IMR-90 (cell line): ENCODE measurements at regions not wholly inside any gene's neighbourhood (a gene's known extent, or its start where the extent isn't known, plus 50 kb on each side); places are given as distances from the start of the nearest gene placed in this dataset.

Experiments
- BHLHE40 ChIP-seq: fragments of 150-350 bp; IDR thresholded peaks from 2 replicates; pipeline ENCODE4 v1.6.1; 2016; ENCODE audit warnings: mild to moderate bottlenecking, low read depth, low read length
- CEBPB ChIP-seq: IDR thresholded peaks from 2 replicates; pipeline ENCODE4 v1.6.1; 2012; ENCODE audit warnings: low read depth, low read length, improper control_type of control experiment
- CHD1 ChIP-seq: IDR thresholded peaks from 2 replicates; pipeline ENCODE4 v1.6.1; 2012; ENCODE audit warnings: low read depth, low read length, improper control_type of control experiment
- CTCF ChIP-seq: conservative IDR thresholded peaks from 2 replicates; pipeline ENCODE4 v1.5.1; 2012; ENCODE audit warnings: mild to moderate bottlenecking, low read depth, low read length, improper control_type of control experiment
- ELK1 ChIP-seq: fragments of 150-350 bp; IDR thresholded peaks from 2 replicates; pipeline ENCODE4 v1.6.1; 2016; ENCODE audit warnings: low read depth, mild to moderate bottlenecking, low read length, moderate library complexity, borderline replicate concordance
- MAFK ChIP-seq: IDR thresholded peaks from 2 replicates; pipeline ENCODE4 v1.6.1; 2012; ENCODE audit warnings: low read depth, low read length, improper control_type of control experiment
- MXI1 ChIP-seq: IDR thresholded peaks from 2 replicates; pipeline ENCODE4 v1.6.1; 2012; ENCODE audit warnings: low read depth, mild to moderate bottlenecking, low read length, moderate library complexity, borderline replicate concordance
- NFE2L2 ChIP-seq: fragments of 150-350 bp; IDR thresholded peaks from 2 replicates; pipeline ENCODE4 v1.6.1; 2016; ENCODE audit warnings: low read depth, mild to moderate bottlenecking, low read length
- POLR2A ChIP-seq: IDR thresholded peaks from 2 replicates; pipeline ENCODE4 v1.6.1; 2012; ENCODE audit warnings: mild to moderate bottlenecking, low read depth, low read length
- RAD21 ChIP-seq: IDR thresholded peaks from 2 replicates; pipeline ENCODE4 v1.6.1; 2012; ENCODE audit warnings: low read length, improper control_type of control experiment
- RCOR1 ChIP-seq: IDR thresholded peaks from 2 replicates; pipeline ENCODE4 v1.6.1; 2012; ENCODE audit warnings: mild to moderate bottlenecking, low read length, improper control_type of control experiment; ENCODE audit not compliant: insufficient replicate concordance
- RFX5 ChIP-seq: IDR thresholded peaks from 2 replicates; pipeline ENCODE4 v1.8.0; 2012; ENCODE audit warnings: low read depth, mild to moderate bottlenecking, low read length, moderate library complexity
- SMC3 ChIP-seq: fragments of 150-350 bp; IDR thresholded peaks from 2 replicates; pipeline ENCODE4 v1.6.1; 2016; ENCODE audit warnings: low read depth, mild to moderate bottlenecking, antibody characterized with exemption, low read length, moderate library complexity

- TF ChIP-seq CTCF = no peak
- no peak for TF ChIP-seq RCOR1
- no peak for TF ChIP-seq CHD1
- no peak for TF ChIP-seq POLR2A
- TF ChIP-seq CEBPB = no peak
- TF ChIP-seq MAFK = no peak
- TF ChIP-seq BHLHE40 = no peak
- no peak for TF ChIP-seq RAD21
- TF ChIP-seq SMC3 = no peak
- no peak for TF ChIP-seq ELK1
- TF ChIP-seq RFX5 = no peak
- TF ChIP-seq MXI1 = no peak
- TF ChIP-seq NFE2L2 = no peak
Measured at GRCh38 chr2:107711941-107712340, 114.8 kb upstream of the RGPD4 start.
